NCI-H510A treated with DMSO at 0.1 percent for 48 hours (cell line): ENCODE measurements at regions not wholly inside any gene's neighbourhood (a gene's known extent, or its start where the extent isn't known, plus 50 kb on each side); places are given as distances from the start of the nearest gene placed in this dataset.
A peak's percentile ranks its signal among the peaks of the same experiment; 100 is the strongest.

Experiments
- DNase-seq: peaks from one replicate; lab custom pipeline; 2025; lab: John Stamatoyannopoulos, UW

- no peak for DNase-seq
These were observed 130.2 kb upstream of the PTGFR start for GRCh38 chr1:78360584-78360983.

GRCh38 chr1:78367700-78368099, 123.1 kb upstream of the PTGFR start:
- no peak for DNase-seq

- DNase-seq, result no peak
These were observed 121.2 kb upstream of the PTGFR start for GRCh38 chr1:78369546-78369945.

GRCh38 chr1:78370356-78370755, 120.4 kb upstream of the PTGFR start:
- no peak for DNase-seq

GRCh38 chr1:78370779-78371482, 119.8 kb upstream of the PTGFR start:
- DNase-seq, result no peak

DNA sequence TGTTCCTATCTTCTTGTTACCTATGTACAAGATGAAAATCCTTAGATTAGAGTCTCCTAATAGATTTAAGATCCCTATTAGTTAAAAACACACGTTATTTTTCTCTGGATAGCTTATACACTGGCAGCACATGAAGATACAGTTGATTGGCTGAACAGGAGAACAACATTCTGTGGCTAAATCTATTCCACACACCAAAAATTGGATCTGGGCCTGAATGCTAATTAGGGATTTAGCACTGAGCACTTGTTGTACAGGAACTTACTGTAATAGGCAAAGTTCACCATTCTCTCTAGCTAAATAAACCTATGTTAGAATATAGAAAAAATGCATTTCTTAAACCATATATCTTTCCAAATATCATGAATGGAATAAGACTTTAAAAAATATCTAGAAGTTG, 117.1 kb upstream of the PTGFR start:
- no peak for DNase-seq

DNA sequence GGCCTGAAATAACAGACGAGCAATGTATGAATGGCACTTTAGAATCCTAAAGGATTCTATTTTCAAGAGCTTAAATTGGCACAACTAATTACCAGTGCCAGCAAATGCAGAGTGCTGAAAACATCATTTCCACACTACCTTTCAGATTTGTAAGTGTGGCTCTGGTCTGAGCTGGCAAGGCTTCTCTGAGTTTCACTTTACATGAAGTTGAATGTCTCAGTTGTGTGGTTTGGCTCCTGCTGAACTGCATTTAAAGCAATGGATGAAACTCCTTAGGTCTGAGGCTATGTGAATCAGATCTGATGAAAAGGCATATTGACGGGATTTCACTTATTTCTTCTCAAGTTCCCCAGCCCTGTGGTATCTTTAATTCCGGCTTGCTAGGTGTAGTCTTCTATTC, 114.8 kb upstream of the PTGFR start:
- no peak for DNase-seq

DNA sequence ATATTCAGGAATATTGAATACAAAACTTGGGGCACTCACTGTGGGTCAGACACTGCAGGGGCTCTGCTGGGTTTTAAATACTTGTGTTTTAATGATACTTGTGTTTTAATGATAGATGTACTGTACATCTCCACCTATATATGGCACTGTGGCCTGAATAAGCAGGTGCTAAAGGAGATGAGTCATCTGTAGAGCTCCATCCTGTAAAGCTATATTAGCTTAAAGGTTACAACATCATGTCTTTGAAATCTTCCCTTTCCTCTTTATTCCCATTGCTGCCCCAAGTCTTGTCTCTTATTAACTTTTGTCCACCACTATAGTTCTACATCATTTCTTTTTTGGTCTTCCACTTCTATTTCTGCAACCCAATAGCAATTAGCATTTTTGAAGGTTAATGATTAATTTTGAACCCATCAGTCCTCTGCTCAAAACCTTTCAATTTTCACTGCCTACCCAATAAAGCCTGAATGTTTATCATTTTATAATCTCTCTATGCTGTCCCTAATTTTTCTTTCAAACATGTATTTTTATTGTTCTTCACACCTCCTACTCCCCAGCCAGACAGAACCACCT, 113.3 kb upstream of the PTGFR start:
- DNase-seq, result peak; percentile 23

DNA sequence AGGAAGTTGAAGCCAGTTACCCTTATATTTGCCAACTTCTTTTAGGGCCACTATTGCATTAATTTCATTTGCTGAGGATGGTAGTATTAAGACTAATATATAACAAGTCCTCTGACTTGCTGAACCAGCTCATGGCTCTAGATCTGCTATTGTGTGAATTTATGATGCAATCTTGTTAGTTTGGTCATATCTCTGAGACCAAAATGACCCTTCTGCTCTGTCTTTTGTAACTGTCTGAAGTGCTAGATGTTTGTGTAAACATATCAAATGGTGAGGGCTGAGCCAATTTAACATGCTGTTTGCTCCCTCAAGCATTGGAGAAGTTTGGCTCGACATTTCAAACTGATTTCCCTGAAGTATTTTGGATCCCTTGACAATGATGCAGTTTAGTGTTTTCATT, 106.9 kb upstream of the PTGFR start:
- peak; percentile 34 for DNase-seq

- no peak for DNase-seq
These were observed 104.9 kb upstream of the PTGFR start for GRCh38 chr1:78385744-78386462.

DNA sequence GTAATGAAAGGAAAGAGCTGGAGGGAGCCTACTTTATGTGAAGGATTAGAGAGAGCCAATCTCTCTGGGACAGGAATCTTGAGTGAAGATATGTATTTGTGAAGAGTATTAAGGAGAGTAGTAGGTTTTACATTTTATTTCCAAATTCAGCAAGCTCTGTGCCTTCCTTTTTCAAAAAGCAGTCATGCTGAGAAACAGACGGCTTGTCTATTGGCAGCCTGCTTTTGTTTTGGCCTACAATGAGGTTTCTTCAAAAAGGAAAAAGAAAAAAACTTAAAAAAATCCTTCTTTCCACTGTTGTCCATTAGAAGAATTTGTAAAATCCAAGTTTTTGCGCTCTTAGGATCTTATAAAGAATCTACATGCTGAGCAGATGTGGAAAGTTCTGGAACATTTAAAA, 103.6 kb upstream of the PTGFR start:
- no peak for DNase-seq

DNA sequence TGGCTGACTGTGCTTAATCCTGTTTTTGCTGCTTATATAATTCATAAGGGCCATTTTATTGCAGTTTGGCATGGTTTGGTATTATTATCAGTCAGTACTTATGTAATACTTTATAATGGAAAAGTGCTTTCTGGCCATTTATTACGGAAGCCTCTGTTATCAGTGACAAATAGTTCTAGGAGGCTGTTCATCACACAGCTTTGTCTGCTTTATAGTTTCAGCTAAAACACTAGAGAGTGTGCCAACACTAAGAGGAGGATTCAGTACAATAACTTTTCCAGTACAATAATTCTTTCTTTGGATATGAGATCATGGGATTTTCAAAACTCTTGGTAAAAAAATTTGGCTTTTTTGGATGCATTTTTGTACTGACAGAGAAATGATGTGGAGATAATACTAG, 102.9 kb upstream of the PTGFR start:
- no peak for DNase-seq

DNA sequence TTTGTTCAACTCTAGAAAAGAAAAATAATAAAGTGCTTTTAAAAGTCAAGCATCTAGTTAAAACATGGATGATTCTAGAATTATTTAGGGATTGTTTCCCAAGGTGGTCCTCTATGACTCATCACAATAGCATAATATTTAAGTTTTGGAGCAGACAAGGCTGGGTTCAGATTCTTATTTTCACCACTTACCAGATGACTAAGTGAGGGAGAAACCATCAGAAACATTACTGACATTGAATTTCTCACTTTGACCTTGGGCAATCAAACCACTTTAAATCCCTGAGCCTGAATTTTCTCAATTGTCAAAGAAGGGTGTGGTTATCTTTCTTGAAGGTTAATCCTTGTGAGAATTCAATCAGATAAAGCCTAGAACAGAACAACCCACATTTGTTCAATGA, 102.5 kb upstream of the PTGFR start:
- DNase-seq, result no peak

GRCh38 chr1:78401148-78401547, 89.6 kb upstream of the PTGFR start:
- no peak for DNase-seq

GRCh38 chr1:78408192-78408591, 82.6 kb upstream of the PTGFR start:
- DNase-seq, result no peak

DNA sequence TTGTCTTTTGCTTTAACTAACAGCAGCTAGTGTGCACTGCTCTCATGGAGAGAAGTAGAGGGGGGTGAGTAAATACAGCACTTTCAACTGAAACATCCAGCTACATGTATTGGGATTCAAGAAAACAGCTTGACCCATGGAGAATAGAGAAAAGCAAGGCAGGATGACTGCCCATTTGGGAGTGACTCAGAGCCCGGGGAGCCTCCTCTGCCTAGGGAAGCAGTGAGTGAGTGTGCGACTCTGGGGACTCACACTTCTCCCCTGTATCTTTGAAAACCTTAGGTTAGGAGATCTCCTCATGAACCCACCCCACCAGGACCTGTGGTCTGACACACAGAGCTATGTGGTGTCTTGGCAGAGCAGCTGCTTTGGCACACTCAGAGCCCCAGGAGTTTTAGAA, 82.0 kb upstream of the PTGFR start:
- no peak for DNase-seq

GRCh38 chr1:78410643-78411042, 80.1 kb upstream of the PTGFR start:
- no peak for DNase-seq

GRCh38 chr1:78411707-78412106, 79.1 kb upstream of the PTGFR start:
- no peak for DNase-seq

- no peak for DNase-seq
These were observed 75.6 kb upstream of the PTGFR start for GRCh38 chr1:78415165-78415564.

DNA sequence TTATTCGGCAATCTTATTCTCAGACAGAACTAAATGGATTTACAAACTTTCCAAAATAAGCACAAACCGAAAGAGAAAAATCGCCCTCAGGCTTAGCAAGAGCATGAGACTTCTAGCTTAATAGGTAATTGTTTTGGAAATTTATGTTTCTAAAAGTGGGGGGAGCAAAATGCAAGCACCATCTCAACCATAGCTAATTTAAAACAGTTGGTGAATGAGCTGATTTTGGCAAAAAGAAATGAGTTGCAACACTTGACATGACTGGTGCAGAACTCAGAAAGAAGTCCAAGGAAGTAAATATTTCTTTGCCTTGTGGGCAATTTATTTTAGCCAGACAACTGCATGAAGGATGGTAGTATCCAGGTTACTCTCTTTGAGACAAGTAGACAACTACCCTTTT, 71.5 kb upstream of the PTGFR start:
- no peak for DNase-seq

DNA sequence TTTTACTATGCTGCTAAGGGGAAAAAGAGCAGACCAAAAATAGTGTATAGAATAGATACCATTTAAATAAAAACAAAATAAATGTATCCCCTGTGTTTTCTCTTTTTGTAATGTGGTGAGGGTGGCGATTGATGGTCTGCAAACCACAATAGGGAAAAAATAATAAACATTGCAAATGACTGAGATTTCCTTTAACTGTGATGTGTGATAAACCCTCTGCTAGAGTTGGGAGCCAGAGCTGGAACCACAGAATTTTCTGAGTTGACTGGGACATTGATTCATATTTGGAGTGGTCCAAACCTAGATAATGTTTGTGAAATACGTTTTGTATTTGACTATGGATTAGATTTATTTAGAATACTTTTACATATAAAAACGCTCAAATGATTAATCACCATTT, 70.6 kb upstream of the PTGFR start:
- DNase-seq, result no peak

DNA sequence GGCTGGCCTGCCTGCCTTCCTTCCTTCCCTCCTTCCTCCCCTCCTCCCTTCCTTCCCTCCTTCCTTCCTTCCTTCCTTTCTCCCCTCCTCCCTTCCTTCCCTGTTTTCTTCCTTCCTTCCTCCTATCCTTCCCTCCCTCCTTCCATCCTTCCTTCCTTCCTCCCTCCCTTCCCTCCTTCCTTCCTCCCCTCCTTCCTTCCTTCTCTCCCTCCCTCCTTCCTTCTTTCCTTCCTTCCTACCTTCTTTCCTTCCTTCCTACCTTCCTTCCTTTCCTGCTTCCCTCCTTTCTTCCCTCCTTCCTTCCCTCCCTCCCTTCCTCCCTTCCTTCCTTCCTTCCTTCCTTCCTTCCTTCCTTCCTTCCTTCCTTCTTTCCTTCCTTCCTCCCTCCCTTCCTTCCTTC, 70.1 kb upstream of the PTGFR start:
- no peak for DNase-seq

DNA sequence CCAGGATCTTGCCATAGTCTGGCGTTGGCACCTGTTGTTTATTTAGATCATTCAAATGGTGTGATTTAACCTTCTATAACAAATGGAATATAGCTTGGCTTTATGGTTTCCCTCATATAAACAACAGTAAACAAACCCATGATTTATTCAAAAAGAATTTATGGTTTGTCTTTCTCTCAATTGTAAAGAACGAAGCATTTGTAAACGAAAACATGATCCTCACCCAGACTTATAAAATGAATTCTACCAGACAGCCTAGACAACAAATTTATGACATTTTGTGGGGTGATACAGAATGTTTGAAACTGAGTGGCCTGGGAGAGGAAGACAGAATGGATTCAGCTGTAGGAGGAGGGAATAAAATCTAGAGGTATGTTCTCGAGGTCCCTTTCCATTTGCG, 66.1 kb upstream of the PTGFR start:
- no peak for DNase-seq

DNA sequence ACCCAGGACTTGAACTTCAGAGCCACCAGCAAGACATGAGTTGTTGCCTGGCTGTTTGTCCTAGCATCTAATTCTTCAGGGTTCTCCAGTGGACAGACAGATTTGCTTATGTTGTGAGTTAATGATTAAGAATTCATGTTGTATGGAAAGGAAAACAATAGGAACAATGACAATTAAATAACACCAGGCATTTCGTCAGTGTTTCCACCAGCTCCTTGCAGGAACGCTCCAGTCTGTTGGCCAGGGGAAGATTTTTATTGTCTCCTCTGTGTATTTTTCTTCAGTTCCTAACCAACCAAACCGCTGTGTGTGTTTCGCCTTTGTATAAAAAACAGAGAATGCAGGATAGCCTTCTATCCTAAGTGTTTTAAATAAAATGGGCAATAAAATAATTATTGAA, 64.4 kb upstream of the PTGFR start:
- no peak for DNase-seq
